NCI-H345 (cell line): ENCODE measurements at regions not wholly inside any gene's neighbourhood (a gene's known extent, or its start where the extent isn't known, plus 50 kb on each side); places are given as distances from the start of the nearest gene placed in this dataset.

Experiments
- DNase-seq: peaks from one replicate; lab custom pipeline; 2025; lab: John Stamatoyannopoulos, UW

GRCh38 chr4:41883988-41884734 lies 51.1 kb upstream of the TMEM33 start:
- DNase-seq = no peak

DNA sequence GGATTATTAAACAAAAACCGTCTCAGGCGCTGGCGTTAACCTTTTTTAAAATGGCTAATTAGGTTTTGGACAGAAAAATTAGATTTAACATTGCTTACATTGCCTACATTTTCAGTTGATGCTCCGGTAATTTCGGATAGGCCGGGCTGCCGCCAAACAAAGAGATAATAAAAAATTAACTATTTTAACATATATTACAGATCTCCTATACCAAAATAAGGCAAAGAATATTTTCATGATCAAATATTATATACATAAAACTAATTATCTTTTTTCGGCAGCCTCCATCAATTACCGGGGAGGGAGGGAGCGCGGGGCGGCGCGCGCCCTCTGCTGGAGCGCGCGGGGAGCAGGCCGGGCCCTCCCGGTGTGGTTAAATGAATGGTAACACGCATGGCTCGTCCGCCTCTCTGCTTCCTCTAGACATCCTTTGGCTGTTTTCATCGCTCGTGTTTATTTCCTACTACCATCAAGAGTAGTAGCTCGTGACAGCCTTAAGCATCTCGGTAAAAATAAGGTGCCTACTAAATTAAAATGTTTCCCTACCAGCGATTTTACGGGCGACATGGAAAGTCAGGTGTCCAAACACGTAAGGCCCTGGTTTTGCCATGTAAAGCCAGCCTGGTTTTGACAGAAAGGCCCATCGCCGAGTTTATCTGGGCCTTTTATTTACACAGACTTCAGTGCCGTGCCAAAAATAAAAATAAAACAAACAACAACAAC lies 52.4 kb upstream of the TMEM33 start:
- DNase-seq = peak; percentile 33

DNA sequence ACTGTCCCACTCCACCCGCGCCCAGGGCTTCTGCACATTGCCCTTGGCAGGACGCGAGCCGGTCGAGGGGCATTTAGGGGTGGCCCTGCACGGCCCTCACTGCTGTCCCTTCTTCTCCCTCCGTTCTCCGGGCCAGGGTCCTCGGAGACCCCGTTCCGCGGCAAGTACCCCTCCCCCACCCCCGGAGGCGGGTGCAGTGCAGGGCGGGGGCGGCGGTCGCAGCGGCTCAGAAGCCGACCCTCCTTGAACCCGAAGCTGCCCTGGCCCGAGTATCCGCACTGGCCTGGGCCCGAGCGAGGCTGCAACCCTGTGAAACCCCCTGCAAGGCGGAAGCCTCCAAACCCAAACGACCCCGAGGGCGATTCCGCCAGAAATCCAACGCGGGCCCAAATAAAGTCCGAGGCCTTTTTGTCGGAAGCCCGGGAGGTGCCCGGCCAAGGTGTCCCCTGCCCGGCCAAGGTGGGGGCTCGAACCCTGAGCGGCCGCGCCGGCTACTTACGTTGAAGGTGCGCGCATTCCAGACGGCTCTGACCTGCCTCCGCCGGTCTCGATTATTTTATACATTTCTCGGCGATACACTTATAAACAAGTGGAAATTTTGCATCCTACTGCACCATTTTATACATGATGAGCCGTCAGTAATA lies 53.1 kb upstream of the TMEM33 start:
- DNase-seq = peak; percentile 16

DNA sequence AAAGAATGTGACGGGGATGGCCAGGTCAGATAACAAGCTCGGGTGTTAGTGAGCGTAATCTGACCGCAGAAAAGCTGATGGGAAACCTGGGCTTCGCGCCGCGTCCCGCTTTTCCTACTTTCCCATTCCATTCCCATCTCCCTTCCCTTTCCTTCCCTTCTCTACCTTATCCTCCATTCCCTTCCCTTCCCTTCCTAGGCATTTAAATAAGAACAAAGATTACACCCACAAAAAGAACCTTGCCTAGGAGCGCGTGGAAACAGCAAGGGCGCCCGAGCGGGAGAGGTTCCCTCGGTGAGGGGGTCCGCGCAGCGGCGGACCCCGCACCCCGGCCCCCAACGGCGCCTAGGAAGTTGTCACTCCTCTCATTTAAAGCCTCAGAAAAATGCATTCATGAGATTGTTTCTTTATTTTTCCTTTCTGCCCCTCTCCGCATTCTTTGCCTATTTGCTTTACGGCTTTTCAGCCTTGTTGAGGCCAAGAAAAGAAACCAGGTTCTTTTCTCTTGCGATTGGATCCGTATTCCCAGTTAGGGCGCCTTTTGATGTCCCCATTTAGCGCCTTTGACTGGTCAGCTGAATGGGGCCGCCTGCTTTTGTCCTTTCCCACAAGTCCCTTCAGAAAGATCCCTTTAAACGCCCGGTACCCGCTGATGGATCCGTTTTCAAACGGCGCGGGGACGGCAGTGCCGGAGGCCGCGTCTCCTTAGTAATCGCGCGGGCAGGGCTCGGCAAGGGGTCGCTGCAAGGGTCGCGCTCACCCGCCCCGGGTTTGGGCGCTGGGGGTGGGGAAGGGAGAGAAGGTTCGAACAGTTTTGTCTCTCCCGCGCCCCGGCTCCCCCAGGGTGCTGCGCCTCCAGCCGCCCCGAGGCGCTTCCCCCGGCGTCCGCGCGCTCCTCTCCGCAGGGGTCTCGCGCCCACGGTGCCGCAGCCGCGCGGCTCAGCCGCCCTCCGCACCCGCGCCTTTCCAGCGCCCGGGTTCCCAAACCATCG lies 54.1 kb upstream of the TMEM33 start:
- peak; percentile 3 for DNase-seq

GRCh38 chr4:41880022-41880837 lies 55.0 kb upstream of the TMEM33 start:
- DNase-seq = no peak

- DNase-seq = no peak
Observed at GRCh38 chr4:41879552-41879951, 55.7 kb upstream of the TMEM33 start.

GRCh38 chr4:41878991-41879491 lies 56.2 kb upstream of the TMEM33 start:
- no peak for DNase-seq

DNA sequence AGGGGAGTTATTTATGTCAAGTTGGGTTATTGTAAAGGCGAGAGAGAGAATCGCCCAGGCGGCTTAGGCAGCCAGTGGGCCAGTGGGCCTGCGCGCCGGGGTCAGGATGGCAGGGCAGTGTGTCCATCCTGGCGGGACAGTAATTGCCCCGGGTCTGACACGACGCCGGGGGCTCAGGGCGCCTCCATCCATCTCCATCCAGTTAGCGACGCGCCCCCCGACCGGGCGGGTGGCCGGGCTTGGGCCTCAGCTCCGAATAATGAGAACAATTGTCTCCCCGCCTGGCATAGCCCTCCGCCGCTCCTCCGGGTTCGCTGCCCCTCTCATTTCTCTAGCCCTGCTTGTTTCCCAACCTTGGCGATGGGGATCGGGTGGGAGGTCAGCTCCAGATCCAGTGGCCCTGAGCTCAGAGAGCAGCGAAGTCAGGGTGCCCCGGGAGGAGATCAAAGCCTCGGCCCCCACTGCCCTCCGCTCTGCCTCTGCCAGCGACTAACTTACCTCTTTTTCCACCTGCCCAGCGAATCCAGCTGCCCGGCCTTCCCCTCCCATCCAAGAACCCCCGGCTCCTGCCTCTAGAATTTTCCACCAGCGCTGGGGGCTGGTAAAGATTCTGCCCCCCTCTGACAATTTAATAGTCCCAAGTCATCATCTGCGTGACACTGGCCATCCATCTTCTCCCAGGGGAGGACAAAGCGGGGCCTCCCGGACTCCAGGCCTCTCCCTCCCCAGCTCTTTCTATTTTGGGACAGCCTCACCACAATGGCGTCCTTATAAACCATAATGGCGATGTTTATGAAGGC lies 56.9 kb upstream of the TMEM33 start:
- no peak for DNase-seq

DNA sequence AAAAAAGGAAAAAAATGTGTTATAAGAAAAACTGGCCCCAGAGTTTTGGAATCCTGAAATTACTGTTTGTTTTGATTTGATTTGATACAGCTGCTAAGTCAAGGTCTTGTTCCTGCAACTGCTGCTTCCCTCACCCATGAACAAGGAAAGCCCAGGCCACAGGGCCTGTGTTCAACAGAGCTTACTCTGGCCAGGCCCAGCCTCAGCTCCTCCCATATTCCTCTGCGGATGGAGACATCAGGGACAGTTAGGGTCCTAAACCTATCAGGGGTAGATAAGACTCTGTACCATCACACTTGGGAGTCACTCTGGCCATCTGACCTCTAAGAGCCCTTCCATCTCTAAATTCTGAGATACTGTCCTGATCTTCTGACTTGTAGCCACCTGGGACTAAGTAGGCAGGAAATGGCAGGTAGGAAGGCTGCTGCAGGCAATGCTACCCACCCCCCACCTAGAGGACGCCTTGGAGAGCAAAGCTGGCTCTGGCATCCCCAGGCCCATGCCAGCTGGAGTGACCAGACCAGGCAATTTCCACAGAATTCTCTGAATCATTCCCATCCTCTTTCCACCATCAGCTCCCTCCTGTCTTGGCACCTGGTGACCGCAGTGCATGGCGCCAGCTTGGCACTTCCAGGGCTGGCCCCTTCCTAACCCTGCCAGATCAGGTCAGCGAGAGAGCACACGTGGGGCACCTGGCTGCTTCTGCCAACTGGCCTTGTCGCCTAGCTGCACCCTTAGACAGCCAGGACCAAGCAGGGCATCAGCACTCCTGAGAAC lies 58.0 kb upstream of the TMEM33 start:
- DNase-seq = no peak

DNA sequence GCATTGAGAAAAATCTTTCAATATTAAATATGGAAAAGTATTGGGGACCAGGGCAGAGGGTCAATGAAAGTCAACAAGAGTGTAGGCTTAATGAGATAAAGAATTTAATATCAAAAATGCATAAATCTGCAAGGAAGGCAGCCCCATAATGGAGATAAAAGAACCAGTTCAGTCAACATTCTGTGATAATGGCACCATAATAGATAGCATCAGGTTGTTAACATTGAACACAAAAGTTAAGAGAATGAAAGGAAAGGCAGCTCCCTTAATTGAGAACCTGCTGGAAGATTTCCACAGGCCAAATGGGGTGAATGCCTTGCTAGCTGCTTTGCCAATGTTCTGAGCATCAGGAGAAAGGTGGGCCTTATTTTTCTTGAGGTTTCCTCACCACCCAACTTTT lies 60.4 kb upstream of the TMEM33 start:
- no peak for DNase-seq

GRCh38 chr4:41874398-41874797 lies 60.8 kb upstream of the TMEM33 start:
- DNase-seq = no peak

DNA sequence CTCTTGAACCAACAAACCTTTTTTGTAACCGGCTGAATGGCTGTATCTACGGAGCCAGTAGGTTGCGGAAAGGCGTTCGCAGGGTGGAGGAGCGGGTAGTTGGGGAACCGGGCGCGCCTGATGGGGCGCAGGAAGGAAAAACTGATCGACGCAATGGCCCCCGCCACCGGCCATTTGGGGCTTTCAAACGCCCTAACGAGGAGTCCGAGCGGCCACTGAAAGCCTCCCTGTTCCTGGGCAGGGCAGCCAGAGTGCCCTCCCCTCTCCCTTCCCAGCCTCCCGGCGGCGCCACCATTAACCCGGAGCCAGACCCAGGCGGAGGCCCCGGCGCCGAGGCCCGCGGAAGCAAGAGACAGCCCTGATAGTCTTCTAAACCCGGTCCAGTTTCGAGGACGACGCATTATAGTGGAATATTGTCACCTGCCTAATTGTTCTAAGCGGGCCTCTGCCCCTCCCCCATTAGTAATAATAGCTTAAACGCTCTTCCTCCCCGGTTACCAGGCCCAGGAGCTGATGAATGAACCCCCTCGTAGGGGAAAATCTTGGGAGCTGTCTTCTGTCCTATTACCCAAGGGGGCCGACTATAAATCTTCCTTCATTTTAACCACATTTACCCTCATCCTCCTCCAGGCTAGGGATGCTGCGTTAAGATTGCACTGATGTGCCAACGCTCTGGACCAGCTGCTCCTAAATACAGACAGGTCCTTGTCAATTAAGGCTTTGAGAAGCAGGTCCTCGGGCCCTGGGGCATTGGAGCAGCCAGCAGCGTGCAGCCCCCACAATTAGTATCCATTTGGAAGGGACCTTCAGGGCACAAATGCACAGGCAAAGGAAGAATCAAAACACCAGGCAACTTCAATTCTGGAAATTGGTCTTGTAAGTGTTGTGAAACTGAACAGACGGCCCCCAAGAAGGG lies 61.6 kb upstream of the TMEM33 start:
- no peak for DNase-seq

DNA sequence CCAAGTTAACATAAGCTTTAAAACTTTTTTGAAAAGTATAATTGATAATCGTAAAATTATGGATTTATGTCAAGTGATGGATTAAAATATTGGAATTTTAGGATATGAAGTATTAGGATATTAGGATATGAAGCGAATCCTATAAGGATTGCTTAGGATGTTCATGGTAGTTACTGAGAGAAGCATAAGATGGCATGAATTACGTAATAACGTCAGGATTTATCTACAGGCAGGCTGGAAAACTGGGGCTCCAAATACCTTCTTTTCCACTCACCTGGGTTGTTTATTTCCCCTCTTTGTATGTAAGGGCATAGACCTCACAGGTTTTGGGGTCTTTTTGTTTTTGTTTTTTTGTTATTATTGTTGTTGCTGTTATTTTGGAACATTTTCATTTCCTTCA lies 65.2 kb upstream of the TMEM33 start:
- no peak for DNase-seq

- DNase-seq = no peak
Observed at GRCh38 chr4:41866799-41867677, 68.2 kb upstream of the TMEM33 start.

DNA sequence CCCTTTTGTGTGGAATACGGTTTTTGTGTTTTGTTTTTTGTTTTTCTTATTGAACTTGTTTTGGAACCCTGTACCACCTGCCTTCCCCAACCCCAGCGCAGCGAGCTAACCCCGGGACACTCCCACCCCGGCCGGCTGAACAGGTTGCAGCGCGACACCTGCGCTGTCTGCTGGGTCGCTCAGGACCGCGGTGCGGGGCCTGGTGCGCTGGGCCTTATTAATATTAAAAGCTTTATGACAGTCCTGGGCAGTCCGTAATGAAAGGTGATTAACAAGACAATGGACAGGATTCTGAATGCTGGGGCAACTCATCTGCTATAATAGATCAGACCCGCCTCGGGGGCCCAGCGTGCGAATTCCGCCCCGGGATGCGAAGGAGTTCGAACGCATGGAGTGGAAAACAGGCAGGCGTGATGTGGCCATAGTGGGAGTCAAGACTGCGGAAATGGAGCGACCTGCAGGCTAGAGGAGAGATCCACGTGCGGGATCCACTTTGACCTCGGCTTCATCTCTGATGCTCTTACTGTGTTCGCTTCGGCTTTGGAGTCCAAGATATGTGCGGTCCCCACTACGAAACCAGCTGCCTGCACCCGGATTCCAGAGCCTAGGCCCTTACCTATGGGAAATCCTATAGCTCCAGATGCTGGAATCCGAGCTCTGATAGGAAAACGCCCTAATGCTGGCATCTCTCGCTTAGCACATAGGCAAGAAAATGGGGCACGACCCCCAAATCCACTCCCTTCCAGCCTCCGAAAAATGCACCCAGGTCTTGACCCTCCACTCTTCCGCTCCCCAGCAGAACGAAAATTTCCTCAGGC lies 69.0 kb upstream of the TMEM33 start:
- no peak for DNase-seq

GRCh38 chr4:41865306-41865980 lies 69.8 kb upstream of the TMEM33 start:
- DNase-seq = no peak
